Stimulated activated CD4-positive, alpha-beta T cell treated with anti-CD3 and anti-CD28 coated beads, Interleukin-15, amount 100 ng/mL, for 1 hour (primary cell): ENCODE measurements at regions not wholly inside any gene's neighbourhood (a gene's known extent, or its start where the extent isn't known, plus 50 kb on each side); places are given as distances from the start of the nearest gene placed in this dataset.
"Not testable (repeated sequence)": the region's sequence is repeated elsewhere in the genome, so short reads cannot be mapped to it uniquely, and the experiment has no call there.

ENCODE experiments used
- DNase-seq, 2 donors: peaks; one replicate each; pipeline ENCODE4 v3.0.0-alpha.2; 2020; ENCODE audit warnings: low read depth in 1 of 2, low spot score in 1 of 2

- DNase-seq = no peak
These were observed 88.3 kb upstream of the ANTXRL start for GRCh38 chr10:46198516-46198915.

GRCh38 chr10:46202405-46202804 is 84.4 kb upstream of the ANTXRL start:
- not testable (repeated sequence) for DNase-seq

DNA sequence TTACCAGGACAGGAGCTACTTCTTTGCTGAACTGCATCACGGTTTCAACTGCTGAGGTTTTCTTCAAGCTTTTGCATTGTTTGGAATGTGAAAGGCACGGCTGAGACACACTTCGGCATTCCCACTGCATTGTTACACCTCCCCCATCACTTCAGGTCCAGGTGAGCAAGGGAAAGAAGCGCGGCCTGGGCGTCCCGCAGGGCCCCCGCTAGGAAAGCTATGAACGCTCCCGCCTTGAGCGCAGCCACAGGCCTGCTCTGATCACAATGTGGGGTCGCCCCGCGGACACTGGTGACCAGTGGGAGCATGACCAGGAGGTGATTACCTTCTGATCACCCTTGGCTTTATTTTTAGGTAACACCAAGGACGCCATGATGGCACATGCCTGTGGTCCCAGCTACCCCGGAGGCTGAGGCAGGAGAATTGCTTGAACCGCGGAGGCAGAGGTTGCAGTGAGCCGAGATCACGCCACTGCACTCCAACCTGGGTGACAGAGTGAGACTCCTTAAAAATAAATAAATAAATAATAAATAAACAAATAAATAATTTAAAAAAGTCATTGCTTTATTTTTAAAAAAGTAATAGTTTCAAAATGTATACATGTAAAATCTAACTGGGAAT is 82.2 kb upstream of the ANTXRL start:
- DNase-seq = not testable (repeated sequence)

- not testable (repeated sequence) for DNase-seq
These were observed 76.4 kb upstream of the ANTXRL start for GRCh38 chr10:46210427-46210826.

GRCh38 chr10:46215426-46215825 is 71.4 kb upstream of the ANTXRL start:
- DNase-seq = no peak

DNA sequence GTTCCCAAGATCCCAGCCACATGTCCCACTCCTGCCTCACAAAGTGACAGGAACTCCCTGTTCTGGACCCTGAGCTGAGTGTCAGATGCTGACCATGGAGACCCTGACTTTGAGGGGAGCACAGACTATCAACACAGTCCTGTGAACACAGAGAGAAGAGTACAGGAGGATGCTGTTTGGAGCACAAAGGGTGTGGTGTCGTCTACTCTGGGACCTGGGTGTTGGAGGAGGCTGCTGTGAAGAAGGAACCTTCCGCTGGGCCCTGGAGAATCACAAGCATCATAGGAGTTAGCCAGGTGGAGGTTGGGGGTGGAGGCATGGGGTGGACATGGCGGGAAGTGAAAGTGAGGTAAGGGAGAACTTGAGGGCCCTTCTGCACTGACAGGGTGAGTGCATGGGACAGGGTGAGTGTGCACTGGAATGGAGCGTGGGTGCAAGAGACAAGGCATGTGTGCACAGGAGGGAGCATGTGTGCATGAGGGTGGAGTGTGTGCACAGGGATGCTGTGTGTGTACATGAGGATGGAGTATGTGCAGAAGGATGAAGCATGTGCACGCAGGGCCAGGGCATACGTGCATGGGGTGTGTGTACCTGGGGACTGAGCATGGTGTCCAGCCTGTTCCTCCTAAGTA is 70.7 kb upstream of the ANTXRL start:
- no peak for DNase-seq

- no peak for DNase-seq
These were observed 69.7 kb upstream of the ANTXRL start for GRCh38 chr10:46216836-46217751.

GRCh38 chr10:46217752-46218453 is 68.9 kb upstream of the ANTXRL start:
- no peak for DNase-seq

GRCh38 chr10:46218921-46219320 is 67.9 kb upstream of the ANTXRL start:
- DNase-seq = no peak

DNA sequence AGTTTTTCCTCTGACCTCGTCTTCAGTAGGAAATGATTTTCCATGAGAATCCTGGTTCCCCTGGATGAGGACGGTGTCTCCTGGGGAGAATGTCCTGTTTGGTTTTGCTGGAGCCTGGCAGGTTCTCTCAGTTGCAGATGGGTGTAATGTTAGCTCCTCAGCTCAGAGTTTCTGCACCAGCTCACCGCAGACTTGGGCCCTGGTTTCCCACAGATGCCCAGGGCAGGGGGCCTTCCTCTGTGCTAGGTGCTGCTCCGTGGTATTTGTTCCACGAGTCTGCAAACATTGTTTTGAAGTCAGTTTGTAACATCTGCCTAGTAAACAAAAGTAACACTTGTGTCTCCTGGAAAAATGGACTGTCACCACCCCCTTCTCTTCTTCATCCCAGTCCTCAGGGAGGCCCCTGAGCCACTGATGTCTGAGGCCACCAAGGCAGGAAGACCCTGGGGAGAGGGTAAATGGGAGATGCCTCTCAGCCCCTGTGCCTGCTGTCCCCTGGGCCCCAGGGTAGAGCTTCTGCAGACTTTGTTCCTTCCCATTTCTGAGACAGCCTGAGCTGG is 67.3 kb upstream of the ANTXRL start:
- not testable (repeated sequence) for DNase-seq

DNA sequence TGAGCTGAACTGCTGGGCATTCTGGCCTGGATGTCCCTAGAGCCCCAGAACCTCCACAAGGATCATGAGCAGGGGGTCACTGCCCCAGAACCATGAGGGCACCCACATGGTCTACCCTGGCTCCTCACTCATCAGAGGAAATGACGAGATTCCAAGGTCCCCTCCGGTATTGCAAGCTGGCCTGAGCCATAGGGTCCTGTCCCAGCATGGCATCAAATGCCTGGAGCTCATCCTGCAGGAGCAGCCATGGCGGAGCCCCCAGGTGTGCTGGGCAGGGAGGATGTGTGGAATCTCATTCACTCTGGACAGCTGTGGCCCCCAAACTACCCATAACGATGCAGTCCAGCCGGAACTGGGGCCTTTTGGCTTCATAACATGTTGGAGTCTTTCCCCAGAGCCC is 66.6 kb upstream of the ANTXRL start:
- DNase-seq = no peak

DNA sequence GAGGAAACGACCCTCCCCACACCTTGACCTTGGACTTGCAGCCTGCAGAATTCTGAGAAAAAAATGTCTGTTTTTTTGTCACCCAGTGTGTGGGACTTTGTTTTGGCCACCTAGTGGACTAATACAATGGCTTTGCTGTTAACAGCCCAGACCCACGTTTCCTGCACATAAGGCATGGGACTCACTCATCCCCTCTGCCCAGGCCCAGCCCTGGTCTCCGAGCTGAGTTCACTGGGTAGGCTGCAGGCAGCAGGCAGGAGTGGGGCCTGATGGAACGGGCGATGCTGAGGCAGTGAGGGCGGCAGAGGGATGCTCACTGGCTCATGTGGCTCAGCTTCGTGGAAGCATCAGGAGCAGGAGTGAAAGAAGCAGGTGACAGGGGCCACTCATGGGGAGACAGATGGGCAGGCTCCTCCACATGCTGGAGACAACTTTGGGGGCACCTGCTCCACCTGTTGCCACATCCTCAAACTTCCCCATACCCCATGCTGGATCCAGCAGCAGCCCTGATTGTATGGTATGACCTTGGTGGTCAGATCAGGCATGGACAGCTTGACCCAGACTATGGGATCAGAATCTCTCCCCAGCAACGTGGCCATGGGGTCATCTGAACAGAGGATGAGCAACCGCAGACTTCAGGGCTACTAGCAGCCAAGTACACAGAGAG is 65.8 kb upstream of the ANTXRL start:
- no peak for DNase-seq

GRCh38 chr10:46222364-46222935 is 64.3 kb upstream of the ANTXRL start:
- no peak for DNase-seq

- DNase-seq = peak in 1 of 2 donors; percentile 1
These were observed 63.7 kb upstream of the ANTXRL start for GRCh38 chr10:46223064-46223480.

- DNase-seq = no peak
These were observed 63.0 kb upstream of the ANTXRL start for GRCh38 chr10:46223626-46224413.

- no peak for DNase-seq
These were observed 62.4 kb upstream of the ANTXRL start for GRCh38 chr10:46224414-46224682.

DNA sequence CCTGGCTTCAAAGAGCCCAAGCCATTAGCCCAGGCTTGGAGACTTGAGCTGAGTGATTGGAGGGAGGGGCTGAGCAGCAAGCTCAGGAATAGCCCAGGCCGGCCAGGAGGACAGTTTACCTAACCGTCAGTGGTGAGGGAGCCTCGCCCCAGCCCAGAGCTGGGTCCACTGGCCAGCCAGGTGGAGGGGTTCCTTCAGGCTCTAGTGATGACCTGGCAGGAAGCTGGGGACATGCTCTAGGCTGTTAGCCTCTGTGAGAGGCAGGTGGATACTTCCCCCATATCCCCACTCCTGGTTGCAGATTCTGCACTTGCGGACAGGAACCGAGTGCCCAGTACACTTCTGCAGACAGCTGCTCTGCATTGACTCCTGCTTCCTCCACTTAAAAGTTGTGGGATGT is 61.2 kb upstream of the ANTXRL start:
- no peak for DNase-seq

DNA sequence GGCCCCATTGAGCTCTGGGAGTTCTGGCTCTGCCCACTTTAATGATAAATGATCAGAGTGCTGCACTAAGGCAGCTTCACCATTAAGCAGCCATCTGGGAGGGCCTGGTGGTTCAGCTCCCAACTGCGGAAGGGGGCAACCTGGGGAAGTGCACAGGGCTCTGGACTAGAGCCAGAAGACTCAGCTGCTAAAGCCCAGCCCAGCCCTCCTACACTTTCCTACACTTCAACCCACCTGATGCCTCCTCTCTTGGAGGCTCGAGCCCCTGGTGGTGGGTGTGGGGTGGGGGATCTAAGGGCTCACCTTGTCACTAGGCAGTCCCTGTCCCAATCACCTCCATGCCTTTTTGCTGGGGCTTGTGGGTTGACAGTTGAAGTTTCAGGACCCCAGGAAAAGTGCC is 60.6 kb upstream of the ANTXRL start:
- DNase-seq = no peak

GRCh38 chr10:46226900-46227558 is 59.8 kb upstream of the ANTXRL start:
- DNase-seq = no peak
